Activated T-cell treated with anti-CD3 and anti-CD28 coated beads for 48 hours (primary cell): ENCODE measurements at regions not wholly inside any gene's neighbourhood (a gene's known extent, or its start where the extent isn't known, plus 50 kb on each side); places are given as distances from the start of the nearest gene placed in this dataset.
"Not testable (repeated sequence)": the region's sequence is repeated elsewhere in the genome, so short reads cannot be mapped to it uniquely, and the experiment has no call there.

ENCODE experiments used
- DNase-seq: peaks from one replicate; pipeline ENCODE4 v3.0.0-alpha.2; 2020; ENCODE audit warnings: low read depth

- DNase-seq: no peak
Observed at GRCh38 chr2:116769514-116769913, 1045.0 kb upstream of the DDX18 start.

- DNase-seq: no peak
Observed at GRCh38 chr2:116776556-116776955, 1037.9 kb upstream of the DDX18 start.

- no peak for DNase-seq
Observed at GRCh38 chr2:116787848-116788247, 1026.6 kb upstream of the DDX18 start.

- DNase-seq: no peak
Observed at GRCh38 chr2:116802671-116803070, 1011.8 kb upstream of the DDX18 start.

- no peak for DNase-seq
Observed at GRCh38 chr2:116804901-116805300, 1009.6 kb upstream of the DDX18 start.

- not testable (repeated sequence) for DNase-seq
Observed at GRCh38 chr2:116806505-116806904, 1008.0 kb upstream of the DDX18 start.

GRCh38 chr2:116809109-116809508 lies 1005.4 kb upstream of the DDX18 start:
- DNase-seq: no peak

- no peak for DNase-seq
Observed at GRCh38 chr2:116810071-116810470, 1004.4 kb upstream of the DDX18 start.

GRCh38 chr2:116810645-116811044 lies 1003.8 kb upstream of the DDX18 start:
- DNase-seq: no peak

GRCh38 chr2:116819355-116819754 lies 995.1 kb upstream of the DDX18 start:
- no peak for DNase-seq

- no peak for DNase-seq
Observed at GRCh38 chr2:116820986-116821385, 993.5 kb upstream of the DDX18 start.

- not testable (repeated sequence) for DNase-seq
Observed at GRCh38 chr2:116829543-116829942, 984.9 kb upstream of the DDX18 start.

- DNase-seq: no peak
Observed at GRCh38 chr2:116832148-116832547, 982.3 kb upstream of the DDX18 start.

- no peak for DNase-seq
Observed at GRCh38 chr2:116833052-116833451, 981.4 kb upstream of the DDX18 start.

GRCh38 chr2:116842164-116842563 lies 972.3 kb upstream of the DDX18 start:
- DNase-seq: no peak

- DNase-seq: no peak
Observed at GRCh38 chr2:116859708-116860107, 954.8 kb upstream of the DDX18 start.

- DNase-seq: no peak
Observed at GRCh38 chr2:116874021-116874420, 940.5 kb upstream of the DDX18 start.

- no peak for DNase-seq
Observed at GRCh38 chr2:116877274-116877673, 937.2 kb upstream of the DDX18 start.

GRCh38 chr2:116877944-116878343 lies 936.5 kb upstream of the DDX18 start:
- DNase-seq: no peak

- DNase-seq: no peak
Observed at GRCh38 chr2:116879650-116880160, 934.8 kb upstream of the DDX18 start.

GRCh38 chr2:116891191-116891590 lies 923.3 kb upstream of the DDX18 start:
- no peak for DNase-seq

GRCh38 chr2:116911540-116911939 lies 903.0 kb upstream of the DDX18 start:
- no peak for DNase-seq

GRCh38 chr2:116915673-116916072 lies 898.8 kb upstream of the DDX18 start:
- no peak for DNase-seq

GRCh38 chr2:116917196-116917595 lies 897.3 kb upstream of the DDX18 start:
- DNase-seq: no peak

GRCh38 chr2:116918574-116918973 lies 895.9 kb upstream of the DDX18 start:
- DNase-seq: no peak
